NCI-H345 treated with DMSO at 0.1 percent for 48 hours (cell line): ENCODE measurements at regions not wholly inside any gene's neighbourhood (a gene's known extent, or its start where the extent isn't known, plus 50 kb on each side); places are given as distances from the start of the nearest gene placed in this dataset.

ENCODE experiments used
- DNase-seq: peaks from one replicate; lab custom pipeline; 2025; ENCODE audit not compliant: unreplicated experiment; lab: John Stamatoyannopoulos, UW

DNA sequence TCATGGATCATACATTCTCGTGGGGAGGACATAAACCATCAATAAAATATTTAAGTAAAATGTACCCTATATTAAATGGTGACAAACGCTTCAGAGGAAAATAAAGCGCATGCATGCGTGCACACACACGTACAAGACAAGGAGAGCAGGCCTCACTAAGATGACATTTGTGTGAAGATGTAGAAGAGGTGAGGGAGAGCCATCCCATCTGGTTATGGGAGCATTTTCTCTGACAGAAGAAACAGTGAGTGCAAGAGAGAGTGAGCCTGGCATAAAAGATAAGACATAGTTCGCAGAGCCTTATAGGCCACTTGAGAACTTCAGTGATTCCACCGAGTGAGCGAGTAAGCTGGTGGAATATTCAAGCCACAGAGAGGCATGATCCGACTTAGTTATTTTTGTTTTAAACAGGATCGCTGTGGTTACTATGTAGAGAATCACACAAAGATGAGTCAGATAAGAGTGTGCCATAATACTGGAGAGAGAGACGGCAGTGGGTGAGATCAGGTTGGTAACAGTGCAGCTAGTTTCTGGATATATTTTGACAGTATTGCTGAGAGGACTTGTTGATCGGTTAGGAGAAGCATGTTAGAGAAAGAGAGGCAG lies 624.2 kb downstream of the PLPP3 start:
- DNase-seq: no peak

DNA sequence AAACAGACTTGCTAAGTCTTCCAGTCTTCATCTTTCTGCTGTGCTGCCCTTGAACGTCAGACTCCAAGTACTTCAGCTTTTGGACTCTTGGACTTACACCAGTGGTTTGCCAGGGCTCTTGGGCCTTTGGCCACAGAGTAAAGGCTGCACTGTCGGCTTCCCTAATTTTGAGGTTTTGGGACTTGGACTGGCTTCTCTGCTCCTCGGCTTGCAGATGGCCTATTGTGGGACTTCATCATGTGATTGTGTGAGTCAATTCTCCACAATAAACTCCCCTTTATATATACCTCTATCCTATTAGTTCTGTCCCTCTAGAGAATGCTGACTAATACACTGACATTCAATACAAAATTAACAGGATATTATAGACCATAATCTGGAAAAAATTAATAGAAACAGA lies 628.1 kb downstream of the PLPP3 start:
- DNase-seq: no peak

DNA sequence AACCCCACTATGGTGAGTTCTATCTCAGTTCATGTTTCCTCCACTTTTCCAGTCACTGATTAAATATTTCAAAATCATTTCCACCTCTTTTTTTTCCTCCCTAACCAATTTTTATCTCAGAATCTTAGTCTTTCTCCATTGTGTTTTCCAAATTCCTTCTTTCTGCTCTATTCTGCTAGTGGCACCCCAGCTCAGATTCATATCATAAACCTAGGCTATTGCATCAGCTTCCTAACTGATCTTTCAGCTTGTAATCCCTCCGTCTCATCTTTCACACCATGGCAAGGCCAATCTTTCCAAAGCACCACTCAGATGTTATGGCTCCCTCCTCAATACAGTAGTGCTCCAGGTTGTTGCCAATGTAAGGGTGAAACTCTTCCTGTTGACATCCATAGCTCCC lies 631.9 kb downstream of the PLPP3 start:
- DNase-seq: no peak

DNA sequence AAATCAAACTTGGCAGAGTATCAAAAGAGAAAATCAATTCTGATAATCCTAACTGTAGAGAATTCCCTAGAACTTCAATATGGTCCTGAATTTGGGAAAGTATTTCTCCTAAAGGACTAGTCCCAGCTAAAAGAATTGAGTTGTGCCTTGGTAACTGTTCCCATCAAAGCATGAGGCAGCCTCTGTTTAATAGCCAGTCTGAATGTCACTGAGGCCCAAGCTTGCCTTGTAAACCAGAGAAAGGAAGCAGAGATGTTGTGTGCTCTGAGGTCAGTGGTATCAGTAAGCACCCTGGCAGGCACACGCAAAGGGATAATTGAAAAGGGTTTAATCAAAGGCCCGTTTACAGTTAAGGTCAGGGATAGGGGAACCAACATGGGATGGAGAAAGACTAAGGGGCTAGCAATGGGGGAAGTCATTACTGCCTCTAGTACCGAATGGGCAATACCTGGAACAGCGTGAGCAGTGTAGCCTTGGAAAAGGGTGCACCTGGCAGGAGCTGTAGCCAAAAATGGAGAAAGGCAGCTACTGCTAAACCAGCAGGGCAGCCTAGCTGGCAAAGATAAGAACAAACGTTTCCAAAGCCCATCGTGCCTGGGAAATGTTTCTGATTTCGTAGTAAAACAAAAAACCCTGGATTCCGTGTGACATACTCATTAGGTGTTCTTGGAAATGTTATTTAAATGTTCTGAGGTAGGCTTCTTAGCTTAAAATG lies 635.5 kb downstream of the PLPP3 start:
- DNase-seq: no peak

DNA sequence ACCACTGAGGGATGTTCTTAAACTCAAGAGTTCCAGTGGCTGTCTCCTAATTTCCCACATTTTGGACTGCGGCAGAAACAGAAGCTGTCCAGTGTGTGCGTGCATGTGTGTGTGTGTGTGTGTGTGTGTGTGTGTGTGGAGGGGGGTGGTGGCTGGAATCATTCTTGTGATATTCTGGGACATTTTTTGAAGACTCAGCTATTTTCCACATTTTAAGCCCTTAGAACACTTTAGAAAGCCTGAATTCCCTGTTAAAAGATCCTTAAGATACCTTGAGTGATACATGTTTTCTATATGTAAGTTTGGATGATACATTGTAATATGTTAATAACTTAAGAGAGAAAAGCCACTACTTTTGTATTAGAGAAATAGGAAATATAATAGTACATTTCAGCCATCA lies 636.4 kb downstream of the PLPP3 start:
- no peak for DNase-seq

DNA sequence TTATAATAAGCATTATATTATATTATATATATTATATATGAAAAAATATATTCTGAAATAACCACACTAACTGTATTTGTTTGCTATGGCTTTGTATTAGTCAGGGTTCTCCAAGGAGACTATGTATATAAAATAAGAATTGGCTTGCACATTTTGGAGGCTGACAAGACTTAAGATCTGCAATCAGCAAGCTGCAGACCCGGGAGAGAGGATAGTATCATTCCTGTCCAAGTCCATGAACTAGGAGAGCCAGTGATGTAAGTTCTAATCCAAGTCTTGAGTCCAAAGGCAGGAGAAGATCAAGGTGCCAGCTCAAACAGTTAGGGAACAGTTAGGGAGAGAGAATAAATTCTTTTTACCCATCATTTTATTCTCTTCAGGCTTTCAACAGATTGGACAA lies 639.5 kb downstream of the PLPP3 start:
- DNase-seq: no peak

DNA sequence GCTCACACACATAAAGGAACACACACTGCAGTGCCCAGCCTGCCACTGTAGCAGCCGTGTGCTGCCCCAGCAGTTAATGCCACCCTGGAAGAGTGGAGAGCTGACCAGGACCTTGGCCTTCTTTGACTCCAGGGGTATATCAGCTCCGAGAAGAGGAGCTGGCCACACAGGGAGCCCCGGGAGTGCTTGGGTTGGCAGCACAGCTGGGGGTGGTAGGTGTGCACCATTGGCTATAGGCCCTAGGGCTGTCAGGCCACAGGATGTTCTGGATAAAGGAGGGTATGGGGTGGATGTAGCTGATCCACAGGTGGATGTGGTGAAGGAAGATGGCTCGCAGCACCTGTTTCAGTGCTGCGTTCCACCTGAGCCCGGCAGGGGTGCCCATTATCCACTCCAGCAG lies 640.5 kb downstream of the PLPP3 start:
- DNase-seq: no peak

DNA sequence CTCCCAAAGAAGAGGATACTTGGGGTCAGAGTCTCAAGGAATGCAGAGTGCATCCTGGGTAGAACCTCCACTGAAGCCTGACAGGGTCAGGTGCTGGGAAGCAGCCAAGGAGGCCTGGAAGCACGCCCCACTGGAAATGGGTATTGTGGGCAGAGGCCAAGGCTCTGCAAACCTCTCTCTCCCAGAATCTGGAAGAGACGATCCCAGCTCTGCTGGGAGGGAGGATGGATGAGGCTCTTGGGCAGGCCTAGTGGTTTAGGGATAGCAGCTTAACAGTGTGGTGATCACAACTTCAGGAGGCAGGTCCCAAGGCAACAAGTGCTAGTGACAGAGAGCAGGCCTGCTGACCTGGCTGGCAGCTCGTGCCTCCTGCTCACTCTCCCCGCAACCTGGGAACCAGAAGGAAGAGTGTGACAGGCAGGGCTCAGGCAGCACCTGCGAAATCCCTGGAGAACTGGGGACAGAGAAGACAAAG lies 641.0 kb downstream of the PLPP3 start:
- DNase-seq: no peak

DNA sequence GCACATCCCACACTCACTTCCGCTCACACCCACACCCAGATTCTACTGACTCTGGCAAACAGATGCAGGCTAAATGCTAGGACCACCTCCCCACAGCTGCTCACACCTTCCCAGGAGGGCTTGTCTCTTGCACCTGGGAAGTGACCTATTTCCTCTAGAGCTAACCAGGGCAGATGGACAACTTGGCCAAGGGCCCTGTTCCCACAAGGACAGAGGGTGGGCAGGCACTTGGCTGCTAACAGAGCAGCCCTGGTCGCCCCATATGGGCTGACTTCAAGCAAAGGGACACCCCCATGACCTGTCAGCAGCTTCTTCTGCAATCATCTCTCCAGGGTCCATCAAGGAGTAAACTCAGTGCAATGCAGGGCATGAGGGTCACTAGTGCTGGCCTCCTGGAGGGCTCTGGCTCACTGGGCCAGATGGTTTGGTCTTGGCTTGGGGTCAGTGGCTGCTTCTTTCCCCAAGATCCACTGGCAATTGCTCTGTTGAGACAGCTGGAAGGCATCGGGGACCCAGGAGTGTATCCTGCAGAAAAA lies 641.5 kb downstream of the PLPP3 start:
- DNase-seq: no peak

DNA sequence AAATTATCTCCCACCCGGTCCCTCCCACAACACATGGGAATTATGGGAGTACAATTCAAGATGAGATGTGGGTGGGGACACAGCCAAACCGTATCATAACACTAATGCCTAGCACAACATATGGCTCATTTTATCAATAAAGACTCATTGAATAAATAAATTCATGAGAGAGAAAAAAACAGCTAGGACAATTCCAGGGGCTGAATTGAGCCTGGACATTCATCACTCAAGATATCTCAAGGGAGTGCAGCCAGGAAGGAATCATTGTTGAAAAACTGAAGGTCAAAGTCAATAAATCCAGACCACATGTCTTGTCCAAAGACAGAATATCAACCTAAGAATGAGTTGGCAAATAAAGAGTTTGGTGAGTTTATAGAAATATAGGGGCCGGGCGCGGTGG lies 644.1 kb downstream of the PLPP3 start:
- DNase-seq: no peak

DNA sequence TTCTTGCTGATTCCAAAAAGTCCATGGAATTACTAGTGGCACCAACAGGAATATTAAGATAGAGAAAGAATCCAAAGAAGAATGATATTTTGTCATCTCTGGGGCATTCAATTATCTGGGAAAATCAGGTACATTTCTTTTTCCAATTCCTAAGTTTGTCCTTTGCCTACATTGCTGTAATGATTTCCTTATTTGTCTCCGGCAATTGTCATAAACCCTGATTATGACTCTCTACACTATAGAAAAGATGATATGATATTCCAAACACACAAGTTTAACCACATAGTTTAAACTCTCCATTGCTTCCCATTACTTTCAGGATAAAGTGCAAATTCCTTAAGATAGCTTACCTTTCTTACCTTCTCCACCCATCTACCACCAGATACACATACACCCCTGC lies 647.0 kb downstream of the PLPP3 start:
- no peak for DNase-seq

DNA sequence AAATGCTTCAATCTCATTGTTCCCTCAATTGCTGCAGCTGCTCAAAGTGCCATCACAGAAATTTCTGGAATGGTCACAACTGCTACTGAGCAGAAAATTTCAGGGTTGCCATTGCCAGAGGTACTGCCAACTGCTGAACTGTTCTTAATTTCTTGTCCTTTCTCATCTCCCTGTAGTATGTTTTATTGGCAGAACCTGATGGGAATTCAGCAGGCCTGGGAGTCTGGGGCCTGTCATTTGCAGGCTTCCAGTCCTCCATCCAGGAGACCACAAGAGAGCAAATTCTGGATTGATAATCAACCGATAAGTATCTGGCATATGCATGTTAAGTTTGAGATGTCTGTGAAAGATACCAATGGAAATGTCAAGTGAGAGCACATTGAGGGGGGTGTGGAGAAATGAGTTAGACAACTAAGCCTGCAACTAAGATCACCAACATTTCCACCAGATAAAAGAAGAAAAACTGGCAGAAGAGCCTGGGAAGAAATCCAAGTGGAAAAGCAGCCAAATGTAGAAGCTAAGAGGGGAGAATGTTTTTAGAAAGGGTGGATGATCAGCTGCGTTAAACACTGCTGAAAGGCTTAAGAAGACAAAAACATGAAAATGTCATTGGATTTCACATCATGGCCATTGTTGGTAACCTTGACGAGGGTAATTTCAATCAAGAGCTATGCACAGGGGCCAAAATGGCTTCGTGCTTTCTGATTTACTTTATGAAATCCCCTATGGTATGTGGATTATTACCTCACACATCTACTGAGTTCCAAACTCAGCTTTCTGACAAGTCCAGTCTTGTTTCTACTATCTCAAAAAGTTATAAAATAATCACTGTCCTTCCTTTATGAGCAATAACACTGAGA lies 648.1 kb downstream of the PLPP3 start:
- no peak for DNase-seq

DNA sequence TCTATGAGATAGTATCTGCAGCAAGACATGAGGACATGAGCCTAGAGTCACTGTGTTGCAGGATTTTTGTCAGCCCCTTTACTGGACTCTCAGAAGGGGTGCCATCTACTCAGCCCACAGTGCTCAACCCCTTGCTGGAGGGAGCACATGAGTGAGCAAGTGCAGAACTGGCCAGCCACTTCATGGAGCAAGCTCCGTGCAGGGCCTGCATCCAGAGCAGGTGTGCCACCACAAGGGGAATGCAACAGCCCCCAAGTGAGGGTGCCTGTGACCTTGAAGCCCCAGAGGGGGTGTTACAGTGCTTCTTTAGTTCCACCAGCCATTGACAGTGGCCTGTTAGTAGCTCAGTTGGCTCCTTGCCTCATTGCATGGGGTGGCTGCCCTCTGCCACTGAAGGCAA lies 649.7 kb downstream of the PLPP3 start:
- DNase-seq: no peak

DNA sequence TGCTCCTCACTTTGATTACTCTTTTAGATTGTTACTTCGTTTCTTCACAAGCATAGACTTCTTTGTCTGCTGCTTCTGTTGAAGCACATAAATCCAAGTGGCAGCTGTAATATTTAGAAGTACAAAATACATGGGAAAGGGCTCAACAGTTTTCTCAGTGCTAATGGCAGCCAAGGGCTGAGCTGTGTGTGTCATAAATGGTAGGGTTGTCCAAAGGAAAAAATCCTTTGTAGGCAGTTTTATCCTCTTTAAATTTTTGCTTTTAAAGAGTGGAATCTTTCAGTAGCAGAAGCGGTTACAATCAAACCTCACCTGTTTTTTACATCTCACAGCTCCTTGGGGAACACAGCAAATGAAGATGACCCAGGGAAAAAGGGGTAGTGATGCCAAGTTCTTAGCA lies 650.8 kb downstream of the PLPP3 start:
- DNase-seq: no peak

DNA sequence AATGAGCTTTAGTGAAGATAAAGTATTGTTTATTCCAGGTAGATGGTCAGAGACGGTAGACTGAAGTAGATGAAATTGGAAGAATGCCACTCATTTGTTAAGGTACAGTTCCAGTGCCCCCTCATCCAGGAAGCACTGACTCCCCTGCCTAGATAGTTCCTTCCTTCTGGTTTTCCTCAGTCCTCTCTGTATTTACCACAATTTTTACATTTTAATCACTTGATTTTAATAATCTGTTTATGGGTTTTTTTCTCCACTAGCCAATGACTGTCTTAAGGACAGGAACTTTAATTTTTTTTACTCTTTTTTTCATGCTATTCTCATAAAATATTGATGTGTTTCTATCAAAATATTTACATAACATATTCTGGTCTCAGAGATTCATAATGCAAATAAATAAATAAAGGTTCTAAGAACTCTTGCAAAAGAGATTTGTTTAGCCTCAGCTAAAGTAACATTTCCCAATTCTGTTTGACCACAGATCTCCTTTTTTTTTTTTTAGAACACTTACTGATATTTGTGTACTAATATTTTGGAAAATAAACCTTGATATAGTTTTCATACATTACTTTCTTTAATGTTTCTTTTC lies 651.6 kb downstream of the PLPP3 start:
- DNase-seq: no peak

DNA sequence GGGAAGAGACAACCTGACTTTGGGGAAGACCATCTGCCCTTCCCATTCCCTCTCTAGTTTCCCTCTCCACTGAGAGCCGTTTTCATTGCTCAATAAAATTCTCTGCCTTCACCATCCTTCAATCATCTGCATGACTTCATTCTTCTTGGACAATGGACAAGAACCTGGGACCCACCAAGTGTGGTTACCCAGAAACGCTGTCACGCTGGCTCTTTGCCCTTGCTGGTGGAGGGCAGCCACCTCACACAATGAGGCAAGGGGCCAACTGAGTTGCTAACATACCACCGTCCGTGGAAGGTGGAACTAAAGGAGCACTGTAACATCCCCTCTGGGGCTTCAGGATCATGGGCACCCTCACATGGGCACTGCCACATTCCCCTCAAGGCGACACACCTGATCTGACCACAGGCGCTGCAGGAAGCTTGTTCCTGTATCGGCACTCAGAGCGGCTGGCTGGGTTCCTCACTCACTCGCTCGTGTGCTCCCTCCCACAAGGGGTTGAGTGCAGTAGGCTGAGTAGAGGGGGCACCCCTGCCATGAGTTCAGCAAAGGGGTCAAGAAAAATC lies 652.4 kb downstream of the PLPP3 start:
- no peak for DNase-seq

DNA sequence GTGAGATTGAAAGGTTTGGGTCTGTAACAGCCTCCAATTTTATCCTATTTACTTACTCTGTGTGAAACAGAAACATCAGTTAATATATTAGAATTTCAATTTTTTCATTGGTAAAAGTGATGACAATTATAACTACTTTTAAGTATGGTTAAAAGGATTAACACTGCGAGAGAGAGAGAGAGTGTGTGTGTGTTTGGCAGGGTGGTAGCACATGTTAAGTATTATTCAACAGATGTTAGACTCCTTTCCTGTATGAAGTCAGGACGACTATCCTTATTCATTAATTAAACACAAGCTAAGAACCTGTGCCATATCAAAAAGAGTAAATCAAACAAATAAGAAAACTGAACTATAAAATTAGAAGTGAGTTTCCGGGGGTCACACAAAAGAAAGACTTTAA lies 662.5 kb downstream of the PLPP3 start:
- no peak for DNase-seq

DNA sequence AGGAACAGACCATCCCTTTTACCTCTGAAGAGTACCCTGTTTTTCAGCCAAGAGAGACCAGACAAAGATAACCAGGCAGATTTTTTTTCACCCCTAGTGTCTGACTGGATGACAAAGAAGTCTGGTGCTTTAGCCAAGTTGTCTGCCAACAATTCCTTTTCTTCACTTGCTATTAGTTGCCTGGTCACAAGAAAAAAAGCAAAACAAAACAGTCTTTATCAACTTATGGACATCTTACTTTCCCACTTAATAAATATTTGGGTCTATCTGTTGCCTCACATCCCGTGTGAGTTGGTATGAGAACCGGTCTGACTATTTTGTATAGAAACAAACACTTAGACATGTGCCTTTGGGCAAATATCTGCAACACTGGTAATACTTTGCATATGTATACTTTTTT lies 662.9 kb downstream of the PLPP3 start:
- no peak for DNase-seq

DNA sequence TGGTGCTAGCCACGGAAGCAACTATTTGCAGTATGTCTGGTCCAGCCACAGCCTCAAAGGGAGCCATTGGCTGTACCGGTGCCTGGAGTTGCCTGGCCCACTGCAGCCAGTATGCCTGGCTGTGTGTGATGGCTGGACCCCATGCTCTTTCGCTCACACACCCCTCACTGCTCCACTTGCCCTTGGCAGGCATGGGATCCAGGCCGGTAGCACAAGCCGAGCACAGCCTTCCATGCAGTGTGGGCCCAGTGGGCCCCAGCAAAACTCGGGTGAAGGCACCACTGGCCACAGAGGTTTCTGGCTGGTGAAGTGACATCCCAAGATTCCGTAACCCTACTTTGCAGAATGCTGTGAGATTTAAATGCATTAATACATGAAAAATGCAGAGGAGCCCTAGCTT lies 665.8 kb downstream of the PLPP3 start:
- no peak for DNase-seq

DNA sequence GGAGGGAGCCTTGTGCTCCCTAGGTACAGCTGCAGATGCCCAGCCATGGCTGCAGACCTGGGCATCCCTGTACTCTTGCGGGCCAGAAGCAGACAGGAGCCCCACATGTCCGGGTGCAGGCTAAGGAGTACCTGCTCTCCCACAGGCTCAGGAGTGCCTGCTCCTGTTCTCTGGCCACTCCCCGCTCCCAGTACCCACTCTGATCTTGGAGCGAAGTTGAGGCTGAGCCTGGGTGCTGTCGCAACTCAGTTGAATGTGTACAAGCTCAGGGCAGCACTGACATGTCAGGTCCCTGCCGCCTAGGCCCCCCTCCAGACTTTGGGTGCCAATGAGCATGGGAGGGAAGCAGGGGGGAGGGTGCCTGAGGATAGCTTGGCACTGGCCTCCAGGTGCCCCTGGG lies 666.9 kb downstream of the PLPP3 start:
- DNase-seq: no peak

DNA sequence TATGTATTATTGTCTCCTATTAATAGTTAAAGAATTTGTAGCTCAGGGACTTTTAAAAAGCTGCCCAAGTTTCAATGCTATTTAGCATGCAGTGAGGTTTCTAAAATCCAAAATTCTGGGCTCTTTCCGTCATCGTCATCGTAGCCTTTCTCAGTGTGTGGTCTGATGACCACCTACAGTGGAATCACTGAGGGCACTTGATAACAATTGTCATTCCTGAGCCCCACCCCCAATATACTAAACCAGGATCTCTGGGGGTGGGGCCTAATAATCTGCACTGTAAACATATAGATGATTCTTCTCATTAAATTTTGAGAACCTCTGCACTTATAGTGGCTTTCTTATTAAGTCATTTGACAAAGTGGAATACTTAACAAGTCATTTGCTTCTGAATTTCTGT lies 674.8 kb downstream of the PLPP3 start:
- no peak for DNase-seq
